IPS-NIHi7 (cell line): ENCODE measurements at regions not wholly inside any gene's neighbourhood (a gene's known extent, or its start where the extent isn't known, plus 50 kb on each side); places are given as distances from the start of the nearest gene placed in this dataset.
"Not testable (repeated sequence)": the region's sequence is repeated elsewhere in the genome, so short reads cannot be mapped to it uniquely, and the experiment has no call there.

Experiments
- DNase-seq: peaks from one replicate; pipeline ENCODE4 v3.0.0; 2012; ENCODE audit warnings: mixed read lengths; ENCODE audit errors: extremely low spot score

GRCh38 chr3:73228437-73228836 lies 167.0 kb downstream of the EBLN2 start:
- no peak for DNase-seq

GRCh38 chr3:73228959-73229358 lies 167.5 kb downstream of the EBLN2 start:
- DNase-seq, result no peak

- DNase-seq, result no peak
Measured at GRCh38 chr3:73234354-73235014, 173.0 kb downstream of the EBLN2 start.

GRCh38 chr3:73235768-73236167 lies 174.3 kb downstream of the EBLN2 start:
- no peak for DNase-seq

- DNase-seq, result no peak
Measured at GRCh38 chr3:73236867-73237266, 175.4 kb downstream of the EBLN2 start.

- no peak for DNase-seq
Measured at GRCh38 chr3:73243740-73244139, 182.3 kb downstream of the EBLN2 start.

GRCh38 chr3:73245459-73245858 lies 184.0 kb downstream of the EBLN2 start:
- no peak for DNase-seq

- DNase-seq, result no peak
Measured at GRCh38 chr3:73249047-73249446, 187.6 kb downstream of the EBLN2 start.

GRCh38 chr3:73254062-73254461 lies 192.6 kb downstream of the EBLN2 start:
- DNase-seq, result no peak

- DNase-seq, result no peak
Measured at GRCh38 chr3:73255609-73256029, 194.2 kb downstream of the EBLN2 start.

- no peak for DNase-seq
Measured at GRCh38 chr3:73257186-73257585, 195.7 kb downstream of the EBLN2 start.

- DNase-seq, result no peak
Measured at GRCh38 chr3:73258057-73258456, 196.6 kb downstream of the EBLN2 start.

GRCh38 chr3:73259291-73259690 lies 197.8 kb downstream of the EBLN2 start:
- no peak for DNase-seq

GRCh38 chr3:73259856-73260255 lies 198.4 kb downstream of the EBLN2 start:
- no peak for DNase-seq

- not testable (repeated sequence) for DNase-seq
Measured at GRCh38 chr3:73266558-73266957, 205.1 kb downstream of the EBLN2 start.

GRCh38 chr3:73269126-73269525 lies 207.7 kb downstream of the EBLN2 start:
- not testable (repeated sequence) for DNase-seq

GRCh38 chr3:73270839-73271483 lies 209.5 kb downstream of the EBLN2 start:
- no peak for DNase-seq

- no peak for DNase-seq
Measured at GRCh38 chr3:73273341-73273740, 211.9 kb downstream of the EBLN2 start.

- no peak for DNase-seq
Measured at GRCh38 chr3:73280746-73281145, 219.3 kb downstream of the EBLN2 start.

GRCh38 chr3:73284472-73284871 lies 223.0 kb downstream of the EBLN2 start:
- no peak for DNase-seq

GRCh38 chr3:73291541-73291940 lies 230.1 kb downstream of the EBLN2 start:
- DNase-seq, result no peak

- DNase-seq, result no peak
Measured at GRCh38 chr3:73292220-73292619, 230.8 kb downstream of the EBLN2 start.

- DNase-seq, result peak; percentile 21
Measured at GRCh38 chr3:73294537-73294936, 233.1 kb downstream of the EBLN2 start.
